SK-N-MC (cell line): ENCODE measurements at regions not wholly inside any gene's neighbourhood (a gene's known extent, or its start where the extent isn't known, plus 50 kb on each side); places are given as distances from the start of the nearest gene placed in this dataset.

ENCODE experiments used
- DNase-seq: peaks from one replicate; pipeline ENCODE4 v3.0.0-alpha.2; 2011; ENCODE audit warnings: low read depth, low spot score
- H3K27ac ChIP-seq: fragments of 200-600 bp; sonication (generic); 2 replicates; pipeline ENCODE4 v1.5.1; 2016; ENCODE audit warnings: mixed run types
- H3K36me3 ChIP-seq: fragments of 200-600 bp; sonication (generic); 2 replicates; pipeline ENCODE4 v1.6.1; 2017; ENCODE audit warnings: antibody characterized with exemption, low read length, mixed read lengths; ENCODE audit not compliant: insufficient read depth
- H3K4me3 ChIP-seq: fragments of 200-600 bp; sonication (generic); 2 replicates; pipeline ENCODE4 v1.5.1; 2016
- H3K9ac ChIP-seq: fragments of 200-600 bp; sonication (generic); 2 replicates; pipeline ENCODE4 v1.8.0; 2017; ENCODE audit warnings: mixed run types, mixed read lengths; ENCODE audit not compliant: insufficient read length
- H3K9me3 ChIP-seq: fragments of 200-600 bp; sonication (generic); 2 replicates; pipeline ENCODE4 v1.6.1; 2017; ENCODE audit warnings: low read depth, mild to moderate bottlenecking, antibody characterized with exemption, low read length, moderate library complexity, mixed read lengths
- EZH2 ChIP-seq: fragments of 200-600 bp; sonication (generic); IDR thresholded peaks from one replicate; pipeline ENCODE4 v1.6.1; 2017; ENCODE audit warnings: antibody characterized with exemption
- FOXP2 ChIP-seq: optimal IDR thresholded peaks from 2 replicates; pipeline ENCODE3; 2011; ENCODE audit warnings: mild to moderate bottlenecking, moderate library complexity; ENCODE audit not compliant: insufficient read depth; ENCODE audit errors: extremely low read length, control extremely low read depth
- POLR2AphosphoS5 ChIP-seq: IDR thresholded peaks from 2 replicates; pipeline ENCODE4 v1.6.1; 2012; ENCODE audit warnings: mild to moderate bottlenecking, low read depth, low read length, borderline replicate concordance

- no peak overlapping the region for H3K9ac ChIP-seq
- TF ChIP-seq EZH2 (no peak), POLR2AphosphoS5 (no peak), FOXP2 (no peak)
- H3K4me3 ChIP-seq, result no peak overlapping the region
- H3K9me3 ChIP-seq, result no peaks in the 10 kb centered on the region
- DNase-seq, result no peak
- no peaks in the 10 kb centered on the region for H3K36me3 ChIP-seq
- H3K27ac ChIP-seq, result no peak overlapping the region
These were observed 673.2 kb upstream of the PCDH15 start for GRCh38 chr10:55474258-55474657.

- no peak overlapping the region for H3K4me3 ChIP-seq
- TF ChIP-seq EZH2 (no peak), POLR2AphosphoS5 (no peak)
- no peaks in the 10 kb centered on the region for H3K36me3 ChIP-seq
- H3K27ac ChIP-seq, result no peak overlapping the region
- no peak for DNase-seq
- H3K9me3 ChIP-seq, result no peaks in the 10 kb centered on the region
- no peak overlapping the region for H3K9ac ChIP-seq
These were observed 669.8 kb upstream of the PCDH15 start for GRCh38 chr10:55470840-55471239.

GRCh38 chr10:55466806-55467504, 665.9 kb upstream of the PCDH15 start:
- Histone ChIP-seq H3K9me3 (no peaks in the 10 kb centered on the region), H3K9ac (no peak overlapping the region), H3K4me3 (no peak overlapping the region), H3K36me3 (no peaks in the 10 kb centered on the region), H3K27ac (no peak overlapping the region)
- no peak for DNase-seq
- TF ChIP-seq EZH2, result no peak
- TF ChIP-seq FOXP2, result no peak
- TF ChIP-seq POLR2AphosphoS5, result no peak

- Histone ChIP-seq H3K36me3 (no peaks in the 10 kb centered on the region), H3K9me3 (no peaks in the 10 kb centered on the region), H3K9ac (no peak overlapping the region), H3K27ac (no peak overlapping the region), H3K4me3 (no peak overlapping the region)
- TF ChIP-seq FOXP2 (no peak), EZH2 (no peak), POLR2AphosphoS5 (no peak)
- no peak for DNase-seq
These were observed 663.1 kb upstream of the PCDH15 start for GRCh38 chr10:55464083-55464482.

GRCh38 chr10:55460008-55460407, 659.0 kb upstream of the PCDH15 start:
- Histone ChIP-seq H3K9me3 (no peaks in the 10 kb centered on the region), H3K9ac (no peak overlapping the region), H3K36me3 (no peaks in the 10 kb centered on the region), H3K4me3 (no peak overlapping the region), H3K27ac (no peak overlapping the region)
- TF ChIP-seq EZH2 (no peak), FOXP2 (no peak), POLR2AphosphoS5 (no peak)
- DNase-seq, result no peak

GRCh38 chr10:55449981-55450380, 649.0 kb upstream of the PCDH15 start:
- TF ChIP-seq FOXP2 (no peak), POLR2AphosphoS5 (no peak), EZH2 (no peak)
- Histone ChIP-seq H3K36me3 (no peaks in the 10 kb centered on the region), H3K4me3 (no peak overlapping the region), H3K9ac (no peak overlapping the region), H3K9me3 (no peaks in the 10 kb centered on the region), H3K27ac (no peak overlapping the region)
- DNase-seq, result no peak

GRCh38 chr10:55446441-55447002, 645.5 kb upstream of the PCDH15 start:
- Histone ChIP-seq H3K4me3 (no peak overlapping the region), H3K27ac (no peak overlapping the region), H3K36me3 (no peaks in the 10 kb centered on the region), H3K9me3 (no peaks in the 10 kb centered on the region), H3K9ac (no peak overlapping the region)
- TF ChIP-seq FOXP2 (no peak), EZH2 (no peak), POLR2AphosphoS5 (no peak)
- DNase-seq, result no peak

- H3K9ac ChIP-seq, result no peak overlapping the region
- no peak for TF ChIP-seq EZH2
- TF ChIP-seq POLR2AphosphoS5, result no peak
- no peak for TF ChIP-seq FOXP2
- no peaks in the 10 kb centered on the region for H3K36me3 ChIP-seq
- no peak overlapping the region for H3K27ac ChIP-seq
- no peak overlapping the region for H3K4me3 ChIP-seq
- no peak for DNase-seq
- no peaks in the 10 kb centered on the region for H3K9me3 ChIP-seq
These were observed 640.7 kb upstream of the PCDH15 start for GRCh38 chr10:55441777-55442176.

- Histone ChIP-seq H3K4me3 (no peak overlapping the region), H3K9me3 (no peaks in the 10 kb centered on the region), H3K9ac (no peak overlapping the region), H3K27ac (no peak overlapping the region), H3K36me3 (no peaks in the 10 kb centered on the region)
- TF ChIP-seq FOXP2, result no peak
- TF ChIP-seq EZH2, result no peak
- TF ChIP-seq POLR2AphosphoS5, result no peak
- DNase-seq, result no peak
These were observed 625.1 kb upstream of the PCDH15 start for GRCh38 chr10:55426138-55426537.

- no peaks in the 10 kb centered on the region for H3K36me3 ChIP-seq
- no peaks in the 10 kb centered on the region for H3K9me3 ChIP-seq
- no peak overlapping the region for H3K27ac ChIP-seq
- no peak overlapping the region for H3K9ac ChIP-seq
- DNase-seq, result no peak
- no peak overlapping the region for H3K4me3 ChIP-seq
- TF ChIP-seq EZH2, result no peak
- TF ChIP-seq FOXP2, result no peak
- TF ChIP-seq POLR2AphosphoS5, result no peak
These were observed 609.4 kb upstream of the PCDH15 start for GRCh38 chr10:55410415-55410885.
